WERI-Rb-1 (cell line): ENCODE measurements at regions not wholly inside any gene's neighbourhood (a gene's known extent, or its start where the extent isn't known, plus 50 kb on each side); places are given as distances from the start of the nearest gene placed in this dataset.
"Not testable (repeated sequence)": the region's sequence is repeated elsewhere in the genome, so short reads cannot be mapped to it uniquely, and the experiment has no call there.

ENCODE experiments used
- DNase-seq: peaks from one replicate; pipeline ENCODE4 v3.0.0-alpha.2; 2020
- H3K27ac ChIP-seq: fragments of 250-450 bp; sonication (Bioruptor Pico); 2 replicates; pipeline ENCODE4 v1.5.1; 2020; ENCODE audit warnings: mild to moderate bottlenecking, moderate library complexity
- H3K27me3 ChIP-seq: fragments of 250-450 bp; sonication (Bioruptor Pico); 2 replicates; pipeline ENCODE4 v1.5.1; 2021; ENCODE audit warnings: mild to moderate bottlenecking, low read depth, moderate library complexity; ENCODE audit not compliant: insufficient read depth, severe bottlenecking
- H3K36me3 ChIP-seq: fragments of 250-450 bp; sonication (Bioruptor Pico); 2 replicates; pipeline ENCODE4 v1.5.1; 2020; ENCODE audit warnings: mild to moderate bottlenecking, moderate library complexity
- H3K4me3 ChIP-seq: 2 replicates; pipeline ENCODE4 v1.5.1; 2011; ENCODE audit warnings: low read depth, mild to moderate bottlenecking, control low read depth, low read length
- H3K9me3 ChIP-seq: fragments of 250-450 bp; sonication (Bioruptor Pico); 2 replicates; pipeline ENCODE4 v1.5.1; 2021; ENCODE audit warnings: mild to moderate bottlenecking, moderate library complexity; ENCODE audit not compliant: severe bottlenecking
- CTCF ChIP-seq: IDR thresholded peaks from 2 replicates; pipeline ENCODE4 v1.5.1; 2011; ENCODE audit warnings: low read depth, mild to moderate bottlenecking, control low read depth, inconsistent platforms, low read length

GRCh38 chr5:52148679-52149078 is 639.0 kb upstream of the ITGA1 start:
- Histone ChIP-seq H3K36me3 (no peaks in the 10 kb centered on the region), H3K9me3 (no peaks in the 10 kb centered on the region), H3K27ac (no peak overlapping the region), H3K4me3 (no peak overlapping the region), H3K27me3 (no peaks in the 10 kb centered on the region)
- DNase-seq: no peak
- no peak for TF ChIP-seq CTCF

- no peak for TF ChIP-seq CTCF
- Histone ChIP-seq H3K9me3 (no peaks in the 10 kb centered on the region), H3K4me3 (no peak overlapping the region), H3K27ac (no peak overlapping the region), H3K27me3 (no peaks in the 10 kb centered on the region), H3K36me3 (no peaks in the 10 kb centered on the region)
- no peak for DNase-seq
Measured at GRCh38 chr5:52150501-52150900, 637.2 kb upstream of the ITGA1 start.

GRCh38 chr5:52156809-52157208 is 630.9 kb upstream of the ITGA1 start:
- H3K4me3 ChIP-seq, H3K27me3 ChIP-seq, H3K9me3 ChIP-seq, DNase-seq, H3K36me3 ChIP-seq, H3K27ac ChIP-seq: not testable (repeated sequence)

- not testable (repeated sequence) for H3K9me3 ChIP-seq, H3K36me3 ChIP-seq, H3K27me3 ChIP-seq, H3K4me3 ChIP-seq, H3K27ac ChIP-seq, DNase-seq
Measured at GRCh38 chr5:52165806-52166205, 621.9 kb upstream of the ITGA1 start.

- Histone ChIP-seq H3K4me3 (no peak overlapping the region), H3K36me3 (no peaks in the 10 kb centered on the region), H3K9me3 (no peaks in the 10 kb centered on the region), H3K27me3 (no peaks in the 10 kb centered on the region), H3K27ac (no peak overlapping the region)
- no peak for TF ChIP-seq CTCF
- no peak for DNase-seq
Measured at GRCh38 chr5:52173133-52173532, 614.6 kb upstream of the ITGA1 start.

- TF ChIP-seq CTCF: no peak
- no peaks in the 10 kb centered on the region for H3K36me3 ChIP-seq
- no peaks in the 10 kb centered on the region for H3K27me3 ChIP-seq
- H3K4me3 ChIP-seq: no peak overlapping the region
- H3K27ac ChIP-seq: no peak overlapping the region
- no peaks in the 10 kb centered on the region for H3K9me3 ChIP-seq
- no peak for DNase-seq
Measured at GRCh38 chr5:52177193-52177592, 610.5 kb upstream of the ITGA1 start.

GRCh38 chr5:52181403-52181802 is 606.3 kb upstream of the ITGA1 start:
- Histone ChIP-seq H3K36me3 (no peaks in the 10 kb centered on the region), H3K27me3 (no peaks in the 10 kb centered on the region), H3K9me3 (no peaks in the 10 kb centered on the region), H3K27ac (no peak overlapping the region), H3K4me3 (no peak overlapping the region)
- TF ChIP-seq CTCF: no peak
- DNase-seq: no peak
